ENCODE measurements at regions not wholly inside any gene's neighbourhood (a gene's known extent, or its start where the extent isn't known, plus 50 kb on each side); places are given as distances from the start of the nearest gene placed in this dataset.

DNA sequence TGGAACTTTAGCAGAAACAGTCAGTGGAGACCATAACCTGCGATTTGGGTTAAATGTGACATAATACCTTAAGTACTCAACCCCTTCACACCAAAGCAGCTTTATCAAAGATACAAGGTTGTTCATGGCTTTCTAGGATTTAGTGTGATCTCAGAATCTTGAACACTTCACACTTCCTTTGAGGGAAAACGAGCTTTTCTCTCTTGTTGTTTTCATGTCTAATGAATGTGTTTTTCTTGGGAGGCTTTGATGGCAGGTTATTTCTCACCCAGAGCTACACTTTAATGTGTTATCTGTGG is 437.0 kb downstream of the TMEM232 start:
- TF ChIP-seq, protein P1, sequence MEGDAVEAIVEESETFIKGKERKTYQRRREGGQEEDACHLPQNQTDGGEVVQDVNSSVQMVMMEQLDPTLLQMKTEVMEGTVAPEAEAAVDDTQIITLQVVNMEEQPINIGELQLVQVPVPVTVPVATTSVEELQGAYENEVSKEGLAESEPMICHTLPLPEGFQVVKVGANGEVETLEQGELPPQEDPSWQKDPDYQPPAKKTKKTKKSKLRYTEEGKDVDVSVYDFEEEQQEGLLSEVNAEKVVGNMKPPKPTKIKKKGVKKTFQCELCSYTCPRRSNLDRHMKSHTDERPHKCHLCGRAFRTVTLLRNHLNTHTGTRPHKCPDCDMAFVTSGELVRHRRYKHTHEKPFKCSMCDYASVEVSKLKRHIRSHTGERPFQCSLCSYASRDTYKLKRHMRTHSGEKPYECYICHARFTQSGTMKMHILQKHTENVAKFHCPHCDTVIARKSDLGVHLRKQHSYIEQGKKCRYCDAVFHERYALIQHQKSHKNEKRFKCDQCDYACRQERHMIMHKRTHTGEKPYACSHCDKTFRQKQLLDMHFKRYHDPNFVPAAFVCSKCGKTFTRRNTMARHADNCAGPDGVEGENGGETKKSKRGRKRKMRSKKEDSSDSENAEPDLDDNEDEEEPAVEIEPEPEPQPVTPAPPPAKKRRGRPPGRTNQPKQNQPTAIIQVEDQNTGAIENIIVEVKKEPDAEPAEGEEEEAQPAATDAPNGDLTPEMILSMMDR (conservative IDR thresholded peaks at IDR 0.05; ENCODE audit: low read length): no peak
- no peak for TF ChIP-seq EZH2phosphoT487 (IDR thresholded peaks at IDR 0.05; ENCODE audit: borderline replicate concordance, low read depth, low read length)
